Heart right ventricle (tissue), 16 donors: ENCODE measurements at regions not wholly inside any gene's neighbourhood (a gene's known extent, or its start where the extent isn't known, plus 50 kb on each side); places are given as distances from the start of the nearest gene placed in this dataset.

ENCODE experiments used
- ATAC-seq, 8 donors: fragments of 200-7000 bp; cut with Tn5 transposase; one replicate each; pipeline ENCODE4 v1.9.1; 2020; ENCODE audit warnings: mild to moderate bottlenecking in 8 of 8, moderate library complexity in 8 of 8, moderate number of reproducible peaks in 1 of 8
- DNase-seq, 2 donors: peaks; one replicate each; pipeline ENCODE4 v3.0.0-alpha.2; 2020
- H3K27ac ChIP-seq, 10 donors: fragments of 200-600 bp; sonication (generic) in 2 of 10; one replicate each; pipeline versions ENCODE4 v1.5.0 to v1.8.0; 2020 to 2022; ENCODE audit warnings: mild to moderate bottlenecking in 3 of 10
- H3K27me3 ChIP-seq, 7 donors: fragments of 200-600 bp; one replicate each; pipeline ENCODE4 v1.8.0; 2021 to 2022; ENCODE audit warnings: mild to moderate bottlenecking in 2 of 7
- H3K36me3 ChIP-seq, 9 donors: fragments of 200-600 bp; sonication (generic) in 1 of 9; one replicate each; pipeline versions ENCODE4 v1.5.0 to v1.8.0; 2020 to 2022; ENCODE audit warnings: mild to moderate bottlenecking in 2 of 9
- H3K4me1 ChIP-seq, 9 donors: fragments of 200-600 bp; sonication (generic) in 1 of 9; one replicate each; pipeline versions ENCODE4 v1.5.0 to v1.8.0; 2020 to 2022; ENCODE audit warnings: mild to moderate bottlenecking in 4 of 9
- H3K4me3 ChIP-seq, 10 donors: fragments of 200-600 bp; sonication (generic) in 2 of 10; one replicate each; pipeline versions ENCODE4 v1.5.0 to v1.8.0; 2020 to 2022; ENCODE audit warnings: mild to moderate bottlenecking in 7 of 10, moderate library complexity in 2 of 10
- H3K9me3 ChIP-seq, 11 donors: fragments of 200-600 bp in 10 of 11; sonication (generic) in 2 of 11; one replicate each; pipeline versions ENCODE4 v1.5.0 to v1.8.0; 2013 to 2022; ENCODE audit warnings: mild to moderate bottlenecking in 2 of 11, control low read depth in 1 of 11, moderate library complexity in 1 of 11
- CTCF ChIP-seq, 9 donors: fragments of 200-600 bp; sonication (generic) in 2 of 9; IDR thresholded peaks; one replicate each; pipeline versions ENCODE4 v1.5.0 to v1.8.0; 2021 to 2022; ENCODE audit warnings: antibody characterized with exemption in 9 of 9, mild to moderate bottlenecking in 5 of 9, moderate library complexity in 1 of 9
- WGBS, 2 donors: extraction: QIAGEN DNeasy Blood & Tissue Kit; methylation state at CpG; one replicate each; pipeline ENCODE4 v1.1.7; 2013; ENCODE audit warnings: inconsistent platforms in 1 of 2; 5-methylcytosine and 5-hydroxymethylcytosine counted together
- intact Hi-C, 10 donors: fragments of 100-400 bp; cut with DNase I; formaldehyde crosslinking; loops; one replicate each; pipeline versions ENCODE4 v1.11.1 to v1.14.2; 2022
- donor health status: Arrhythmogenic right ventricular cardiomyopathy.
- donor health status: ischemic (EF 13 %, LVEDD 7.1; RV severe dilation, severe dysfunction).
- donor health status: healthy with polysubstance abuse.
- donor health status: DM: no; HTN: yes; CAD: no.
- donor health status: DM: no; HTN: no; CAD: no.
- donor health status: ischemic (EF 25% LVEDD 6.9; RV normal size, moderate dysfunction).
- donor health status: ischemic (EF 25% LVEDD 5.7; RV mildly dilated, moderate dysfunction).
- donor health status: healthy.
- donor health status: DM: yes; HTN: yes; CAD: no.
- donor health status: Ischemic cardiomyopathy.
- donor health status: ischemic (EF 35%, LVEDD 5.7; RV mildly dilated, moderate dysfunction).
- donor health status: nonischemic (EF 11% LVEDD 7.7; RV severe dilation, severe dysfunction).
- donor health status: DM: yes; HTN: yes; CAD: no.
- donor health status: PGD.
- donor health status: ischemic (EF 29% LVEDD 5.4; RV normal size, mild dysfunction).
- donor health status: nonischemic (EF 23%, LVEDD 6.1; RV moderate dilation, normal function).

GRCh38 chrX:107507093-107507743 is 57.8 kb downstream of the FRMPD3 start:
- no peak for ATAC-seq
- 2% methylated on average over 32 to 41 of the region's 45 CpGs for whole genome bisulfite sequencing, 2 donors
- intact Hi-C loops = no loop called here
- peaks cover 0 to 75% (median 25%) of the 10 kb centered on the region in 7 donors for H3K27me3 ChIP-seq
- peak overlapping the region in 1 of 10 donors; percentile 1 for H3K4me3 ChIP-seq
- DNase-seq = no peak
- H3K4me1 ChIP-seq = no peaks in the 10 kb centered on the region
- no peak for TF ChIP-seq CTCF (IDR thresholded peaks at IDR 0.05)
- no peak overlapping the region for H3K27ac ChIP-seq
- H3K36me3 ChIP-seq = no peaks in the 10 kb centered on the region
- peaks cover 0 to 6% (median 0%) of the 10 kb centered on the region in 11 donors for H3K9me3 ChIP-seq

- Histone ChIP-seq H3K4me1 (no peaks in the 10 kb centered on the region), H3K4me3 (no peak overlapping the region), H3K27ac (no peak overlapping the region), H3K9me3 (peaks cover 0 to 6% (median 0%) of the 10 kb centered on the region in 11 donors), H3K36me3 (no peaks in the 10 kb centered on the region), H3K27me3 (peaks cover 0 to 72% (median 25%) of the 10 kb centered on the region in 7 donors)
- ATAC-seq (no peak), DNase-seq (no peak)
- 63 to 66% methylated on average over 3 of the region's 3 CpGs for WGBS, 2 donors
- intact Hi-C loops = no loop called here
- TF ChIP-seq CTCF (IDR thresholded peaks at IDR 0.05) = no peak
Observed at GRCh38 chrX:107507744-107508117, 58.3 kb downstream of the FRMPD3 start.

- no peak for ATAC-seq
- intact Hi-C loops = no loop called here
- TF ChIP-seq CTCF (IDR thresholded peaks at IDR 0.05) = no peak
- DNase-seq = no peak
- Histone ChIP-seq H3K27ac (no peak overlapping the region), H3K4me1 (no peaks in the 10 kb centered on the region), H3K36me3 (no peaks in the 10 kb centered on the region), H3K4me3 (no peak overlapping the region), H3K9me3 (peaks cover 0 to 6% (median 0%) of the 10 kb centered on the region in 11 donors), H3K27me3 (peaks cover 0 to 65% (median 25%) of the 10 kb centered on the region in 7 donors)
- 60 to 66% methylated on average over 3 of the region's 3 CpGs for WGBS, 2 donors
Observed at GRCh38 chrX:107508925-107509324, 59.5 kb downstream of the FRMPD3 start.

- peaks cover 0 to 6% (median 0%) of the 10 kb centered on the region in 7 donors for H3K27me3 ChIP-seq
- H3K4me3 ChIP-seq = no peak overlapping the region
- H3K9me3 ChIP-seq = no peaks in the 10 kb centered on the region
- DNase-seq = no peak
- H3K36me3 ChIP-seq = no peaks in the 10 kb centered on the region
- H3K27ac ChIP-seq = no peak overlapping the region
- 70 to 83% methylated on average over 2 of the region's 2 CpGs for WGBS, 2 donors
- intact Hi-C loops = no loop called here
- no peak for TF ChIP-seq CTCF (IDR thresholded peaks at IDR 0.05)
- H3K4me1 ChIP-seq = no peaks in the 10 kb centered on the region
- ATAC-seq = no peak
Observed at GRCh38 chrX:107514944-107515343, 65.5 kb downstream of the FRMPD3 start.
